SU-DHL-6 (cell line): ENCODE measurements at regions not wholly inside any gene's neighbourhood (a gene's known extent, or its start where the extent isn't known, plus 50 kb on each side); places are given as distances from the start of the nearest gene placed in this dataset.

Source experiments
- H2AFZ ChIP-seq: fragments of 200-600 bp; sonication (generic); 2 replicates; pipeline ENCODE4 v1.6.1; 2014; ENCODE audit warnings: low read depth, mild to moderate bottlenecking, moderate library complexity, mixed read lengths, antibody characterized with exemption, low read length; ENCODE audit not compliant: severe bottlenecking
- H3F3A ChIP-seq: fragments of 200-600 bp; shearing (Covaris generic); 2 replicates; pipeline ENCODE4 v1.6.0; 2016; ENCODE audit warnings: antibody characterized with exemption, mild to moderate bottlenecking; ENCODE audit not compliant: insufficient read depth
- H3K27ac ChIP-seq: fragments of 200-600 bp; sonication (generic); 2 replicates; pipeline ENCODE4 v1.5.1; 2016; ENCODE audit warnings: low read depth, mild to moderate bottlenecking, low read length, moderate library complexity, mixed read lengths
- H3K27me3 ChIP-seq: fragments of 200-600 bp; sonication (generic), shearing (Covaris generic); 2 replicates; pipeline ENCODE4 v1.6.0; 2014; ENCODE audit warnings: mild to moderate bottlenecking, low read length
- H3K36me3 ChIP-seq: fragments of 200-600 bp; sonication (generic); 2 replicates; pipeline ENCODE4 v1.6.1; 2014; ENCODE audit warnings: mild to moderate bottlenecking, low read length, mixed read lengths
- H3K4me2 ChIP-seq: fragments of 300-600, 200-600 bp; shearing (Covaris generic), sonication (generic); 2 replicates; pipeline ENCODE4 v1.6.0; 2014; ENCODE audit warnings: low read length, low read depth, mild to moderate bottlenecking; ENCODE audit not compliant: poor library complexity, severe bottlenecking
- H3K4me3 ChIP-seq: fragments of 200-600 bp; sonication (generic); 2 replicates; pipeline ENCODE4 v1.5.1; 2014; ENCODE audit warnings: antibody characterized with exemption, low read length, mild to moderate bottlenecking, mixed read lengths; ENCODE audit not compliant: insufficient read depth, poor library complexity, severe bottlenecking
- H3K79me2 ChIP-seq: fragments of 200-600 bp; sonication (generic); 2 replicates; pipeline ENCODE4 v1.6.1; 2014; ENCODE audit warnings: mild to moderate bottlenecking, low read length, moderate library complexity; ENCODE audit not compliant: insufficient read depth
- H3K9ac ChIP-seq: fragments of 200-600 bp; sonication (generic); 2 replicates; pipeline ENCODE4 v1.7.0; 2014; ENCODE audit warnings: mild to moderate bottlenecking, low read length
- H3K9me2 ChIP-seq: fragments of 200-600 bp; sonication (generic); replicated peaks from 2 replicates; pipeline ENCODE4 v1.6.1; 2014; ENCODE audit warnings: low read length; ENCODE audit not compliant: insufficient read depth
- H3K9me3 ChIP-seq: fragments of 200-600 bp; sonication (generic); 2 replicates; pipeline ENCODE4 v1.6.1; 2014; ENCODE audit warnings: low read length, mixed read lengths; ENCODE audit not compliant: insufficient read depth
- H4K20me1 ChIP-seq: fragments of 200-600 bp; sonication (generic); 2 replicates; pipeline ENCODE4 v1.6.1; 2014; ENCODE audit warnings: low read depth, mild to moderate bottlenecking, antibody characterized with exemption, low read length, moderate library complexity, mixed read lengths
- EZH2phosphoT487 ChIP-seq: fragments of 200-600 bp; sonication (generic), shearing (Covaris generic); conservative IDR thresholded peaks from 2 replicates; pipeline ENCODE4 v1.6.1; 2018; ENCODE audit warnings: mild to moderate bottlenecking, antibody characterized with exemption, low read length, moderate library complexity, mixed read lengths
- TF ChIP-seq, protein P1 (sequence below): fragments of 200-600 bp; sonication (generic); IDR thresholded peaks from one replicate; pipeline ENCODE4 v1.5.1; 2017; ENCODE audit warnings: antibody characterized with exemption, mild to moderate bottlenecking, low read length, moderate library complexity; ENCODE audit not compliant: insufficient read depth, poor library complexity, severe bottlenecking

DNA sequence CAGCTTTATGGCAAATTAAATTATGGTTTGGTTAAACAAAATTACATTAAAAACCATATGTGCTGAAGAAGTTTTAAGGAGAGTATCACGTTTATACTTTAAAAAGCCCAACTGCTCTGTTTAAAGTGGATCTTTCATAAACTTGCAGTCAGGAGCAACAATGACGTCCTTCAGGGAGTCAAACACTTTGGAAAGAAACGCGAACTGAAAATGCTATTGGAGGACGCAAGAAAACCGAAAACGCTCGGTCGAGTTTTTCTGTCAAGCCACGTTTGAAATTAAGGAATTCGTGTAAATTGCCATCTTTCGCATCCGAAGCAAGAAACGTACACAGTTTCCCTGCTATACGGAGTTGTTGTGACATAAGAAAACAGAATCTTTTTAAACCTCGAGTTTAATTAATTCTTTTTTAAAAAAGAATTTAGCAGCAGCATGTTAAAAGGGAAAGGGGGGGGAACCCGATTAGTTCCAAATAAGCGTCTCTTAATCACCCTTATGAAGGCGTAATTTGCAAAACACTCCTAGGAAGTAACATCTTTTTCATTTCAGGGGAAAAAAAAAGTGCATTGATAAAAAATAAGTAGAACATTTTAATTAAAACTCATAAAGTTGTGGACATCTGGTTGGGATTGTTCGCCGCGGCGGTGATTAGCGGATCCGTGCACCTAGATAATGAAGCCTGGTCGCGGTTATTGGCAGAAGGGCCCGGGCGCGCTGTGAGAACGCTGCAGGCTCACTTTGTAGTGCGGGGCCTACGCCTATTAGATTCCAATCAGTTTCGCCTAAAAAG is 295.4 kb downstream of the TFAP2C start:
- Histone ChIP-seq H3K36me3 (no peaks in the 10 kb centered on the region), H3K4me2 (no peak overlapping the region), H3K27me3 (no peaks in the 10 kb centered on the region), H3K9me2 (no peaks in the 10 kb centered on the region), H3K27ac (no peak overlapping the region), H3F3A (no peaks in the 10 kb centered on the region), H3K9ac (no peak overlapping the region), H2AFZ (no peak overlapping the region), H3K4me3 (no peak overlapping the region), H3K79me2 (no peaks in the 10 kb centered on the region), H4K20me1 (no peaks in the 10 kb centered on the region), H3K9me3 (no peaks in the 10 kb centered on the region)
- no peak for TF ChIP-seq EZH2phosphoT487
- TF ChIP-seq, protein P1, sequence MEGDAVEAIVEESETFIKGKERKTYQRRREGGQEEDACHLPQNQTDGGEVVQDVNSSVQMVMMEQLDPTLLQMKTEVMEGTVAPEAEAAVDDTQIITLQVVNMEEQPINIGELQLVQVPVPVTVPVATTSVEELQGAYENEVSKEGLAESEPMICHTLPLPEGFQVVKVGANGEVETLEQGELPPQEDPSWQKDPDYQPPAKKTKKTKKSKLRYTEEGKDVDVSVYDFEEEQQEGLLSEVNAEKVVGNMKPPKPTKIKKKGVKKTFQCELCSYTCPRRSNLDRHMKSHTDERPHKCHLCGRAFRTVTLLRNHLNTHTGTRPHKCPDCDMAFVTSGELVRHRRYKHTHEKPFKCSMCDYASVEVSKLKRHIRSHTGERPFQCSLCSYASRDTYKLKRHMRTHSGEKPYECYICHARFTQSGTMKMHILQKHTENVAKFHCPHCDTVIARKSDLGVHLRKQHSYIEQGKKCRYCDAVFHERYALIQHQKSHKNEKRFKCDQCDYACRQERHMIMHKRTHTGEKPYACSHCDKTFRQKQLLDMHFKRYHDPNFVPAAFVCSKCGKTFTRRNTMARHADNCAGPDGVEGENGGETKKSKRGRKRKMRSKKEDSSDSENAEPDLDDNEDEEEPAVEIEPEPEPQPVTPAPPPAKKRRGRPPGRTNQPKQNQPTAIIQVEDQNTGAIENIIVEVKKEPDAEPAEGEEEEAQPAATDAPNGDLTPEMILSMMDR = no peak

DNA sequence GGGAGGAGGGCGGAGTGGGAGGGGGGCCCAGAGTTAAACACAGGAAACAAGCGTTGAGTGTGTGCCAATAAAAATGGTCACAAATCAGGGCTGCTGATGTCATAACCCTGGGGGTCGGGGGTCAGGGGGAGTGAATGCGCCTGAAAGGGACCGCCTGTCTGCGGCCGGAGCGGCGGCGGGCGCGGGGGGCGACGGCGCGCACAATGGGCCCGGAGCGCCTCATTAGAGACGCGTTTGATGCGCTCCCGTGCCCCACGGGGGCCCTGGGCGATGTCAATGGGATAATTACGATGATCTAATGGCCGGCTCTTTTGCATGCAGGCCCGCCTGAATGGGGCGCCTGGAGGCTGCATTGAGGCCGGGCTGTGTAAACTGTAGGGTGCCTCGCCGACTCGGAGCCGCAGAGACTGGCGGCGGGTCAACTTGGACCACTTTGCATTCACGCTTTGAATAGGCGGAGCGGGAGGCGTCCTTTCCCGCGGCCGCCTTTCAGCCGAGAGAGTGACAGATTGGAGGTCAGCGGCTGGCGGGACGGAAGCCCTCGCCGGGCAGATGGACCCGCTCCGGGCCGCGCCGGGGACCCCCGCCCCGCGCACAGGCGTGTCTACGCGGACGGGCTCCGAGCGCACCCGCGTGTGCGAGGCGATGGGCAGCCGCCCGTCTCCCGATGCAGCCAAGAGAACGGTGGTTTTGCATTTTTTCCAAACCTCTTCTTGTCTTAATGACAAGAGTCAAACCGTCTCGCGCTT is 296.1 kb downstream of the TFAP2C start:
- H3K27me3 ChIP-seq = no peaks in the 10 kb centered on the region
- H3K27ac ChIP-seq = no peak overlapping the region
- no peaks in the 10 kb centered on the region for H3K36me3 ChIP-seq
- H2AFZ ChIP-seq = no peak overlapping the region
- no peaks in the 10 kb centered on the region for H3F3A ChIP-seq
- TF ChIP-seq EZH2phosphoT487 = no peak
- H3K4me2 ChIP-seq = no peak overlapping the region
- H4K20me1 ChIP-seq = no peaks in the 10 kb centered on the region
- no peaks in the 10 kb centered on the region for H3K9me3 ChIP-seq
- no peaks in the 10 kb centered on the region for H3K9me2 ChIP-seq
- H3K9ac ChIP-seq = no peak overlapping the region
- no peak overlapping the region for H3K4me3 ChIP-seq
- no peaks in the 10 kb centered on the region for H3K79me2 ChIP-seq

DNA sequence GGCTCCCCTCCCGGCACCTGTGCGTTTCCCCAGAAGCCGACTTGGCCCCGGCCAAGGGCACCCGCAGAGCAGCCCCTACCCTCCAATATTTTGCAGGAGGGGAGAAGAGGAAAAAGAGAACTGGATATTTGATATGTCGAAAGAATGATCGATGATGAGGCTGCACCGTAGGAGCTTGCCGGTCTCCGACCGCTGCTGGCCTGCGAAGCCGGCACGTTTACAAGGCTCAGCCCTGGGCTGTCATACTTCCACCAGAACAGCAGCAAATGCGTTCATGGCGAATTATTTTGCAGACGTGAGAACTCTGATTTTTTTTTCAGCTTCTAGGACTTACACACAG is 296.7 kb downstream of the TFAP2C start:
- H3K79me2 ChIP-seq = no peaks in the 10 kb centered on the region
- H3K9ac ChIP-seq = no peak overlapping the region
- H3F3A ChIP-seq = no peaks in the 10 kb centered on the region
- H3K4me3 ChIP-seq = no peak overlapping the region
- H3K27me3 ChIP-seq = no peaks in the 10 kb centered on the region
- H3K4me2 ChIP-seq = no peak overlapping the region
- no peak for TF ChIP-seq EZH2phosphoT487
- TF ChIP-seq, protein P1 = no peak
- H3K36me3 ChIP-seq = no peaks in the 10 kb centered on the region
- H4K20me1 ChIP-seq = no peaks in the 10 kb centered on the region
- H3K9me2 ChIP-seq = no peaks in the 10 kb centered on the region
- no peaks in the 10 kb centered on the region for H3K9me3 ChIP-seq
- no peak overlapping the region for H2AFZ ChIP-seq
- H3K27ac ChIP-seq = no peak overlapping the region

DNA sequence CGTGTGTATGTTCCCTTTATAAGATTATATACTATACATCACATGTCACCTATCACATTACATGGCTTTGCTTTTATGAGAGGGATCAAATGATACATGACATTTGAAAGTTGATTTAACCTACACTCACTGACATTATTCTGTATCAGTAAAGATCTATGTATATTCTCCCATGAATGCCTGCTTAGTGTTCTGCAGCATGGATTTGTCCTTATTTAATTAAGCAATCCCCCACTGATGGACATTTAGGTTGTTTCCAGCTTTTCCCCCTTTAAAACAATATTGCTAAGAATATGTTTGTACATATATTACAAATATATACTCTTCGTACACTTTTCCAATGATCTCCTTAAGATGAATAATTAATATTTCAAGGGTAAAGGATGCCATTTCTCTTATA is 297.4 kb downstream of the TFAP2C start:
- H4K20me1 ChIP-seq = no peaks in the 10 kb centered on the region
- no peak overlapping the region for H3K4me3 ChIP-seq
- TF ChIP-seq, protein P1 = no peak
- no peak for TF ChIP-seq EZH2phosphoT487
- no peaks in the 10 kb centered on the region for H3K36me3 ChIP-seq
- no peak overlapping the region for H3K27ac ChIP-seq
- H3K9me3 ChIP-seq = no peaks in the 10 kb centered on the region
- no peaks in the 10 kb centered on the region for H3K27me3 ChIP-seq
- no peak overlapping the region for H2AFZ ChIP-seq
- H3K9ac ChIP-seq = no peak overlapping the region
- no peaks in the 10 kb centered on the region for H3K79me2 ChIP-seq
- H3F3A ChIP-seq = no peaks in the 10 kb centered on the region
- H3K9me2 ChIP-seq = no peaks in the 10 kb centered on the region
- H3K4me2 ChIP-seq = no peak overlapping the region
